ENCODE measurements at regions not wholly inside any gene's neighbourhood (a gene's known extent, or its start where the extent isn't known, plus 50 kb on each side); places are given as distances from the start of the nearest gene placed in this dataset.

- TF ChIP-seq CTCF (conservative IDR thresholded peaks at IDR 0.05 in 1 of 2, IDR thresholded peaks at IDR 0.05 in 1 of 2; ENCODE audit: low read depth in 1 of 2, low read length in 2 of 2) (no peak), EZH2 (IDR thresholded peaks at IDR 0.05; ENCODE audit: low read length, missing control alignments) (no peak)
Measured at GRCh38 chr7:155867734-155868400, 55.6 kb upstream of the SHH start.
